HFF-Myc (cell line): ENCODE measurements at regions not wholly inside any gene's neighbourhood (a gene's known extent, or its start where the extent isn't known, plus 50 kb on each side); places are given as distances from the start of the nearest gene placed in this dataset.

Experiments
- DNase-seq: peaks from one replicate; pipeline ENCODE4 v3.0.0-alpha.2; 2011; ENCODE audit warnings: low read depth; ENCODE audit errors: extremely low read depth
- H3K4me3 ChIP-seq: replicated peaks from 2 replicates; pipeline ENCODE4 v1.5.1; 2011; ENCODE audit warnings: low read depth, mild to moderate bottlenecking, control low read depth, low read length
- CTCF ChIP-seq: IDR thresholded peaks from 2 replicates; pipeline ENCODE4 v1.5.1; 2012; ENCODE audit warnings: mild to moderate bottlenecking, low read depth, low read length, control low read depth; ENCODE audit errors: missing control alignments

- no peak for TF ChIP-seq CTCF
- no peak overlapping the region for H3K4me3 ChIP-seq
- DNase-seq: no peak
These were observed 90.8 kb upstream of the NRG3 start for GRCh38 chr10:81784111-81784597.

GRCh38 chr10:81792729-81793128 is 82.3 kb upstream of the NRG3 start:
- no peak for DNase-seq
- H3K4me3 ChIP-seq: no peak overlapping the region
- TF ChIP-seq CTCF: no peak

GRCh38 chr10:81806842-81807241 is 68.2 kb upstream of the NRG3 start:
- DNase-seq: no peak
- no peak overlapping the region for H3K4me3 ChIP-seq
- TF ChIP-seq CTCF: no peak

GRCh38 chr10:81814842-81815241 is 60.2 kb upstream of the NRG3 start:
- DNase-seq: no peak
- TF ChIP-seq CTCF: no peak
- H3K4me3 ChIP-seq: no peak overlapping the region

GRCh38 chr10:81817596-81818170 is 57.3 kb upstream of the NRG3 start:
- DNase-seq: no peak
- TF ChIP-seq CTCF: no peak
- H3K4me3 ChIP-seq: no peak overlapping the region

GRCh38 chr10:81820418-81820817 is 54.6 kb upstream of the NRG3 start:
- no peak for TF ChIP-seq CTCF
- H3K4me3 ChIP-seq: no peak overlapping the region
- no peak for DNase-seq
